ENCODE measurements at regions not wholly inside any gene's neighbourhood (a gene's known extent, or its start where the extent isn't known, plus 50 kb on each side); places are given as distances from the start of the nearest gene placed in this dataset.
"Not testable (repeated sequence)": the region's sequence is repeated elsewhere in the genome, so short reads cannot be mapped to it uniquely, and the experiment has no call there.

- not testable (repeated sequence) for DNase-seq; ATAC-seq (ENCODE audit: low read depth in 2 of 2); H3K36me3 Mint-ChIP-seq; H3K27ac Mint-ChIP-seq; H3K9me3 Mint-ChIP-seq; H3K4me1 Mint-ChIP-seq; H3K27me3 Mint-ChIP-seq; H3K4me3 Mint-ChIP-seq
Observed at GRCh38 chr9:104323967-104324694, 179.9 kb upstream of the OR13F1 start.

- H3K27me3 Mint-ChIP-seq = no peaks in the 10 kb centered on the region
- peaks cover 0 to 3% (median 0%) of the 10 kb centered on the region in 7 donors for H3K9me3 Mint-ChIP-seq
- H3K4me3 Mint-ChIP-seq = no peak overlapping the region
- no peaks in the 10 kb centered on the region for H3K36me3 Mint-ChIP-seq
- ATAC-seq (ENCODE audit: low read depth in 2 of 2) = no peak
- H3K4me1 Mint-ChIP-seq = no peaks in the 10 kb centered on the region
- no peak overlapping the region for H3K27ac Mint-ChIP-seq
- no peak for DNase-seq
Observed at GRCh38 chr9:104326912-104327311, 177.2 kb upstream of the OR13F1 start.

GRCh38 chr9:104329245-104329644 is 174.8 kb upstream of the OR13F1 start:
- H3K27ac Mint-ChIP-seq = peak overlapping the region in 1 of 6 donors; percentile 71
- H3K4me3 Mint-ChIP-seq = no peak overlapping the region
- no peaks in the 10 kb centered on the region for H3K4me1 Mint-ChIP-seq
- ATAC-seq (ENCODE audit: low read depth in 2 of 2) = no peak
- H3K9me3 Mint-ChIP-seq = peaks cover 0 to 3% (median 2%) of the 10 kb centered on the region in 7 donors
- no peaks in the 10 kb centered on the region for H3K36me3 Mint-ChIP-seq
- no peak for DNase-seq
- H3K27me3 Mint-ChIP-seq = no peaks in the 10 kb centered on the region

GRCh38 chr9:104330841-104331240 is 173.2 kb upstream of the OR13F1 start:
- no peak overlapping the region for H3K27ac Mint-ChIP-seq
- no peak for ATAC-seq (ENCODE audit: low read depth in 2 of 2)
- DNase-seq = no peak
- no peaks in the 10 kb centered on the region for H3K4me1 Mint-ChIP-seq
- H3K36me3 Mint-ChIP-seq = no peaks in the 10 kb centered on the region
- no peaks in the 10 kb centered on the region for H3K27me3 Mint-ChIP-seq
- H3K9me3 Mint-ChIP-seq = peaks cover 3 to 15% (median 6%) of the 10 kb centered on the region in 7 donors
- H3K4me3 Mint-ChIP-seq = no peak overlapping the region

GRCh38 chr9:104334549-104334948 is 169.5 kb upstream of the OR13F1 start:
- no peaks in the 10 kb centered on the region for H3K27me3 Mint-ChIP-seq
- H3K36me3 Mint-ChIP-seq = no peaks in the 10 kb centered on the region
- peaks cover 3 to 15% (median 5%) of the 10 kb centered on the region in 7 donors for H3K9me3 Mint-ChIP-seq
- H3K4me3 Mint-ChIP-seq = no peak overlapping the region
- ATAC-seq (ENCODE audit: low read depth in 2 of 2) (no peak), DNase-seq (no peak)
- no peaks in the 10 kb centered on the region for H3K4me1 Mint-ChIP-seq
- H3K27ac Mint-ChIP-seq = no peak overlapping the region

GRCh38 chr9:104339692-104340091 is 164.4 kb upstream of the OR13F1 start:
- no peak overlapping the region for H3K4me3 Mint-ChIP-seq
- no peak for ATAC-seq (ENCODE audit: low read depth in 2 of 2)
- peaks cover 0 to 8% (median 4%) of the 10 kb centered on the region in 7 donors for H3K9me3 Mint-ChIP-seq
- H3K36me3 Mint-ChIP-seq = no peaks in the 10 kb centered on the region
- no peaks in the 10 kb centered on the region for H3K27me3 Mint-ChIP-seq
- no peak overlapping the region for H3K27ac Mint-ChIP-seq
- no peak for DNase-seq
- H3K4me1 Mint-ChIP-seq = no peaks in the 10 kb centered on the region

GRCh38 chr9:104342552-104342951 is 161.5 kb upstream of the OR13F1 start:
- H3K4me3 Mint-ChIP-seq = no peak overlapping the region
- no peaks in the 10 kb centered on the region for H3K27me3 Mint-ChIP-seq
- no peaks in the 10 kb centered on the region for H3K4me1 Mint-ChIP-seq
- peaks cover 0 to 2% (median 0%) of the 10 kb centered on the region in 7 donors for H3K9me3 Mint-ChIP-seq
- H3K36me3 Mint-ChIP-seq = no peaks in the 10 kb centered on the region
- no peak overlapping the region for H3K27ac Mint-ChIP-seq
- DNase-seq = no peak
- ATAC-seq (ENCODE audit: low read depth in 2 of 2) = no peak

GRCh38 chr9:104345061-104345460 is 159.0 kb upstream of the OR13F1 start:
- no peaks in the 10 kb centered on the region for H3K27me3 Mint-ChIP-seq
- DNase-seq = no peak
- no peak for ATAC-seq (ENCODE audit: low read depth in 2 of 2)
- H3K4me1 Mint-ChIP-seq = no peaks in the 10 kb centered on the region
- H3K27ac Mint-ChIP-seq = no peak overlapping the region
- no peak overlapping the region for H3K4me3 Mint-ChIP-seq
- H3K9me3 Mint-ChIP-seq = peaks cover 0 to 2% (median 0%) of the 10 kb centered on the region in 7 donors
- H3K36me3 Mint-ChIP-seq = no peaks in the 10 kb centered on the region

- H3K27ac Mint-ChIP-seq = no peak overlapping the region
- no peak for ATAC-seq (ENCODE audit: low read depth in 2 of 2)
- no peaks in the 10 kb centered on the region for H3K9me3 Mint-ChIP-seq
- no peaks in the 10 kb centered on the region for H3K4me1 Mint-ChIP-seq
- H3K27me3 Mint-ChIP-seq = no peaks in the 10 kb centered on the region
- DNase-seq = no peak
- H3K36me3 Mint-ChIP-seq = no peaks in the 10 kb centered on the region
- H3K4me3 Mint-ChIP-seq = no peak overlapping the region
Observed at GRCh38 chr9:104350541-104350940, 153.5 kb upstream of the OR13F1 start.

GRCh38 chr9:104351726-104352125 is 152.3 kb upstream of the OR13F1 start:
- Mint-ChIP-seq H3K4me3 (no peak overlapping the region), H3K27me3 (no peaks in the 10 kb centered on the region), H3K27ac (no peak overlapping the region), H3K36me3 (no peaks in the 10 kb centered on the region), H3K4me1 (no peaks in the 10 kb centered on the region), H3K9me3 (no peaks in the 10 kb centered on the region)
- ATAC-seq (ENCODE audit: low read depth in 2 of 2) = no peak
- no peak for DNase-seq

GRCh38 chr9:104361207-104361606 is 142.9 kb upstream of the OR13F1 start:
- H3K36me3 Mint-ChIP-seq = no peaks in the 10 kb centered on the region
- DNase-seq (no peak), ATAC-seq (ENCODE audit: low read depth in 2 of 2) (no peak)
- no peaks in the 10 kb centered on the region for H3K27me3 Mint-ChIP-seq
- H3K4me3 Mint-ChIP-seq = no peak overlapping the region
- no peak overlapping the region for H3K27ac Mint-ChIP-seq
- H3K4me1 Mint-ChIP-seq = no peaks in the 10 kb centered on the region
- peaks cover 0 to 21% (median 9%) of the 10 kb centered on the region in 7 donors for H3K9me3 Mint-ChIP-seq

GRCh38 chr9:104362912-104363472 is 141.1 kb upstream of the OR13F1 start:
- H3K9me3 Mint-ChIP-seq = peaks cover 0 to 21% (median 9%) of the 10 kb centered on the region in 7 donors
- H3K36me3 Mint-ChIP-seq = no peaks in the 10 kb centered on the region
- DNase-seq = no peak
- no peak overlapping the region for H3K4me3 Mint-ChIP-seq
- no peak overlapping the region for H3K27ac Mint-ChIP-seq
- no peaks in the 10 kb centered on the region for H3K27me3 Mint-ChIP-seq
- no peak for ATAC-seq (ENCODE audit: low read depth in 2 of 2)
- no peaks in the 10 kb centered on the region for H3K4me1 Mint-ChIP-seq

GRCh38 chr9:104367507-104367906 is 136.6 kb upstream of the OR13F1 start:
- DNase-seq (no peak), ATAC-seq (ENCODE audit: low read depth in 2 of 2) (no peak)
- peaks cover 0 to 22% (median 6%) of the 10 kb centered on the region in 7 donors for H3K9me3 Mint-ChIP-seq
- H3K27me3 Mint-ChIP-seq = no peaks in the 10 kb centered on the region
- H3K27ac Mint-ChIP-seq = no peak overlapping the region
- H3K4me3 Mint-ChIP-seq = no peak overlapping the region
- no peaks in the 10 kb centered on the region for H3K4me1 Mint-ChIP-seq
- H3K36me3 Mint-ChIP-seq = no peaks in the 10 kb centered on the region

GRCh38 chr9:104368318-104368717 is 135.7 kb upstream of the OR13F1 start:
- H3K36me3 Mint-ChIP-seq; ATAC-seq (ENCODE audit: low read depth in 2 of 2); H3K4me1 Mint-ChIP-seq; DNase-seq; H3K27ac Mint-ChIP-seq; H3K4me3 Mint-ChIP-seq; H3K27me3 Mint-ChIP-seq: not testable (repeated sequence)
- peaks cover 0 to 22% (median 6%) of the 10 kb centered on the region in 7 donors for H3K9me3 Mint-ChIP-seq

All from naive B cell (primary cell).